ENCODE measurements at regions not wholly inside any gene's neighbourhood (a gene's known extent, or its start where the extent isn't known, plus 50 kb on each side); places are given as distances from the start of the nearest gene placed in this dataset.
"Not testable (repeated sequence)": the region's sequence is repeated elsewhere in the genome, so short reads cannot be mapped to it uniquely, and the experiment has no call there.

DNA sequence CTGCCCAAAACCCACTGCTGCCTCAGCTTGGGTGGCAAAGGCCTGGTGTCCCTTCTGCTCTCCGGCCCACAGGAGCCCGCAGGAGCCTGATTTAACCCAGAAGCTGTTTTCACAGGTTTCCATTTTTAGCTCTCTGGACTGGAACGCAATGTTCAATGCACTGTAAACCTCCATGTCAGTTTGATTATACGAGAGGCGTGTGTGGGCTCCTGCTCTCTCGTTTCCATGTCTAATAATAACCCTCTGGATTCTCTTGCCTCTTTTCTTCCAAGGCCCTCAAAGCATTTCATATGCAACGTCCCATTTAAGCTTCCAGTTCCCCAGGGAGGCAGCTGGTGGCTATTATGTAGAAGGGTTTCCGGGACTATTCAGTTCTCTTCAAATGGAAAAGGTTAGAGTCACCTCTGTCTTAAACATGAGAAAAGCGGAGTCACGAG is 161.1 kb downstream of the SUDS3 start:
- DNase-seq, result no peak

DNA sequence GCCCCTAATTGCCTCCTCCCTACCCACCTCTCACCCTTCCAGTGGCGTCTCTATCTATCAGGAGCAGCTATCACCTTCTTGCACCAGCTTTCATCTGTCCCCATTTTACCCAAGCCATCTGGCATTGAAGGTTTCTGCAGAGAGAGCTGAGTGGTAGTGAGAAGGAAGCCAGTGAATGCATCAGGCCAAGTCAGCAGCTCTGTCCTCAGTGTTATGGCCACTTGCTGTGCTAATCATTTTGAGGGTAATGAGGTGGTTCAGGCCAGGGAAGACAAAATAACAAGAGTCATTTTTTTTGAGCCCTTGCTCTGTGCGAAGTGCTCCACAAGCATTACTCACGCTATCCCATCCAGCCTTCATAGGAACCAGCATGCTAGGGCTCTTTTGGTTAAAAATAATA is 164.7 kb downstream of the SUDS3 start:
- DNase-seq, result no peak

GRCh38 chr12:118541934-118542333 is 165.6 kb downstream of the SUDS3 start:
- DNase-seq, result no peak

DNA sequence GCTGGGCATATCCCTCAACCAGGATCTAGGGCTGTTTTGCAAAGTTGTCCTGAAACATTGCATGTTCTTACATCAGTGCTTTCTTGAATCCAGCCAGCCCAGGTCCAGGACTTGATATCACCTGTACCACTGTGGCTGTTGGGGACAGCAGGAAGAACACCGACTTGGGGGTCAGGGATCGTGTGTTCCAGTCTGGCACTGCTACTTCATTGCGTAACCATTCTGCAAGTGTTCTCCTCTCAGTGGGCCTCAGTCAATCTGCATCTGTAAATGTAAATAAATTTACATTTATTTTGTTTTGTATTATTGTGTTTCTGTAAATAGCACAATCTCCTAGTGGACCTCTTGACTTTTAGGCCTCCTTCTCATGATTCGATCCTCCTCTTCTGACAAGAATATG is 167.3 kb downstream of the SUDS3 start:
- no peak for DNase-seq

DNA sequence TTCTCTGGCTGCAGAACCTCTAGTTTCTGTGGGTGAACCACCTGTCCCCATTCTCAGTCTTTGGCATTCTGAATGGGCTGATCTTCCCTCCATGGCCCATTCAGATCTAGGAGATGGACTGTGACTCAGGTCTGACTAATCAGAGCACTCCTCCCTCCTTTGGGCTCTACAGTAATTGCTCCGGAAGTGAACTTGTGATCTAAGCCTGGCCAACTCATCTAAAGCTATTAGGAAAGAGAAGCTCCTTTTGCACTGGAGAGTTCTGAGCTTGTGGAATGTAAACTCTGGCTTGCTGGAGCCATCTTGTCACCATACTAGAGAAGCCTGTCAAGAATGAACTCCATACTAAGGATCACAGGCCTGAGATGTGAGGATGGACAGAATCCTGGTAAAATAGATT is 168.2 kb downstream of the SUDS3 start:
- DNase-seq, result no peak

- DNase-seq, result not testable (repeated sequence)
Observed at GRCh38 chr12:118547606-118548005, 171.3 kb downstream of the SUDS3 start.

GRCh38 chr12:118548887-118549509 is 172.6 kb downstream of the SUDS3 start:
- no peak for DNase-seq

- no peak for DNase-seq
Observed at GRCh38 chr12:118549510-118549980, 173.2 kb downstream of the SUDS3 start.

DNA sequence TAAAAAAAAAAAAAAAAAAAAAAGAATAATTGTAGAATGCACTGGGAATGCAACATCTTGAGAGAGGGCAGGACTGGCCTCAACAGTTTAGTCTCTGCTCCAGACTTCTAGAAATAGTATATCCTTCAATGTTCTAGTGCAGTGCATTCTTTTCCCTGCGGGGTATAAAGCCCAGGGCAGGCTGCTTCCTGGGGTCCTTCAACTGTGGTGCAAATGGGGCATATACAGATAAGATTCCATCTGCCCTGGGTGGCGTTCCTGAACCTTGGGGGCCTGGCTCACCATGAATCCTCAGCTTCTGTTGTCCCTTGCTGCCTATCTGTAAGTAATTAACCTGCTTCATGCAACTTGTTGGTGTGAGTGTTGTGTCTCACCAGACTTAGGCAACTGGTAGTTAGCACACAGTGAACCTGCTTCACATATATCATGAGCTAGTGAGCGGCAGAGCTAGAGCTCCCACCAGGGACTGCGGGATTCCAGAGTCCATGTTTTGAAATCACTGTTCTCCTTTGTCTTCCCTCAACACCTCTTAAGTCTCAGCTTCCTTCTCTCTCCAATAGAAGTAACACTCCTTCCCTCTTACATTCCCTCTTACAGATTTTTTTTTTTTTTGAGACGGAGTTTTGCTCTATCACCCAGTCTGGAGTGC is 177.6 kb downstream of the SUDS3 start:
- no peak for DNase-seq

GRCh38 chr12:118558941-118559340 is 182.6 kb downstream of the SUDS3 start:
- DNase-seq, result no peak

DNA sequence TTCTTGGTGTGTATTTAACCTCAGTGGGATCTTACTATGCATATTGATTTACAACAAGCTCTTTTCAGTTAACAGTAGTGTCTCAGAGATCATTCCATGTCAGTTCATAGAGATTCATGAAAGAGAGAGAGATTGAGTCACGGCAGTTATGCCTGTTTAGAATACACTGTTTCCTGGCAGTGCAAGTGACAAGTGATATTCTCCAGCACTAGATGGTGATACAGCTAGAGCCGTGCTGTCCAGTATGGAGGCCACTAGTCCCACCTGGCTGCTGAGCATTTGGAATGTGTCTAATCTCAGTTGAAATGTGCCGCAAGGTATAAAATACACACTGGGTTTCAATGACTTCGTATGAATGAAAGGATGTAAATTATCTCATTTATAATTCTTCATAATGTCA is 184.4 kb downstream of the SUDS3 start:
- no peak for DNase-seq

DNA sequence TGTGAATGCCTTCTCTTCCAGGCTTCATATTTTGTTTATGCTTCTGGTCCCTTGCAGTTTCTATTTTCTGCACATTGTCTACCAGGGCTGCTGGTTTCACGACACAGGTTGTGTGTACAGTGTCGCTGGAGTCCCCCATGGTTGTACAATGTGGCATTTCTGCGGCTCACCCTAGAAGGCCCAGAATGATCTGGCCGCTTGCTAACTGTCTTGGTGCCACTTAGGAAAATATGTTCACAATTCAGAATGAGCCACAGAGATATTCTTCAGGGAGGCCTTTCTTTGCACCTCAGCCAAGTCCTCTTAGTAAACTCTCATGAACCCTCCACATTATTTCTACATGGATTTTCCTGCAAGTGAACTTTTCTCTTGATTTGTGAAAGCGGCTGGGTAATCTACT is 195.4 kb downstream of the SUDS3 start:
- no peak for DNase-seq

- no peak for DNase-seq
Observed at GRCh38 chr12:118574288-118574687, 197.9 kb downstream of the SUDS3 start.

GRCh38 chr12:118575730-118576129 is 199.4 kb downstream of the SUDS3 start:
- no peak for DNase-seq

- no peak for DNase-seq
Observed at GRCh38 chr12:118581371-118581770, 205.0 kb downstream of the SUDS3 start.

DNA sequence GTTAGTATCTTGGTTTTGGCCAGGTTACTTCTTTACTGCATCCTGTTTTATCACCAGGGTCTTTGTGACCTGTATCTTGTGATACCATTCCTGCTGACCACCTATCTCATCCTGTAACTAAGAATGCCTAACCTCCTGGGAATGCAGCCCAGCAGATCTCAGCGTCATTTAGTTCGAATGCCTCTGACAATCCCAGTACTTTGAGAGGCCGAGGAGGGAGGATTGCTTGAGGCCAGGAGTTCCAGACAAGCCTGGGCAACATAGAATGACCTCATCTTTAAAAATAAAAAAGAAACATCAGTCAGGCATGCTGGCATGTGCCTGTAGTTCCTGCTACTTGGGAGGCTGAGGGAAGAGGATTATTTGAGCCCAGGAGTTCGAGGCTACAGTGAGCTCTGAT is 206.5 kb downstream of the SUDS3 start:
- DNase-seq, result no peak

DNA sequence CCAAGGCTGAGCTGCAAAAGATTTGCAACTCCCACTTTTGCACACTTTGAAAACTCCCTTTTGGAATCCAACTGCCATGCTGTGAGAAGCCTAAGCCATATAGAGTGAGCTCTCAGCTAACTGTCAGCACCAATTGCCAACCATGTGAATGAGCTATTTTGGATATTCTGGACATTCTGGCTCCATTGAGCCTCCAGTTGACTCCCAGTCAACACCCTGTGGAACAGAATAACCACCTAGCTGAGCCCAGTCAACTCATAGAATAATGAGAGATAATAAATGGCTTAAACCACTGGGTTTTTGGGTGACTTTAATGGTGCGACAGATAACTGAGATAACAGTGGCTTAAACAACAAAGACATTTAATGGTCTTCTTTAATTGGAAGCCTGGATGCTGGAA is 210.1 kb downstream of the SUDS3 start:
- DNase-seq, result no peak

DNA sequence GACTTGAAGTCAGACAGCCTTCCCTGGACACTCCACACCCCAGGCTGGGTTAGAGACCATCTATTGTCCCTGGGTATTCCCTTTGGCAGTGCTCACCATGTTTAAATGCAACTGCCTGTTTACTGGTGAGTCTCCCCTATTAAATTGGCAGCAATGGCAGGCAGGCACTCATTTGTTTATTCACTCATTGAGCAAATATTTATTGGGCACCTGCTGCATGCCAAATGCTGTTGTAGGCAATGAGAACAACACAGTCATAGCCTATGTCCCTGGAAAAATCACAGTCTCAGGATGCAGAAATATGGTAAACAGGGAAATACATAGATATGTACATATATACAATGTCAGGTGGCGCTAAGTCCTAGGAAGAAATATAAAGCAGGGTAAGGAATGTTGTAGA is 212.8 kb downstream of the SUDS3 start:
- DNase-seq, result no peak

GRCh38 chr12:118590406-118591150 is 214.2 kb downstream of the SUDS3 start:
- no peak for DNase-seq

DNA sequence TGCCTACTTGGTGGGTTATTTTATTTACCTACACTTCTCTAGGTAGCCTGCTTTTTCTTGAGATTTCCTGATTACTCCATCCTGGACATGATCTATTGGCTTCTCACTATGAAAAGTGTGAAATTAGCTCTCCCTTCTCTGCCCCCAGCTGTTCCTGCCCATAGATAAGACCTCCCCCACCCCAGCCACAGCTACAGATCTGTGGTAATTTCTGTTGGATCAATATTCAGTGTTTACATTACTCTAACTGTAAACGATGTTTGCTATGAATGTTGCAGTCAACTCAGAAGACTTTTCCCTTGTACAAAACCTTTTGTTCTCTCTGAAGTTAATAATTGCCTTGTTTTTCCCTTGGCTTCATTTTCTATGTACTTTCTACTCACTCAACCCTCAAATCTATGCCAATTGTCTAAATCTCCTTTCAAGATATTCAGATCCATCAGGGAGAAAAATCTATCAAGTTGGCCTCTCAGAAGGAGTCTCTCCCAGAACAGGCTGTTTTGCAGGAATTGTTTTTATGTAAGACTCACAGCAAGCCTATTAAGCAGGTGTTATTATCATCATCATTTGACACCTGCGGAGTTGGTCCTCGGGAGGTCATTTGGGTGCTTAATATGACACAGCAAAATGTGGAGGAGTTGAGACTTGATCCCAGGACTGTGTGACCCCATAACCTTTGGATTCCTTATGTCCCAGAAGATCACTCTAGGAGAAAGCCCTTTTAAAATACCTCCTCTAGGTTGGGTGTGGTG is 227.4 kb downstream of the SUDS3 start:
- DNase-seq, result no peak

- DNase-seq, result no peak
Observed at GRCh38 chr12:118606690-118607089, 230.3 kb downstream of the SUDS3 start.

DNA sequence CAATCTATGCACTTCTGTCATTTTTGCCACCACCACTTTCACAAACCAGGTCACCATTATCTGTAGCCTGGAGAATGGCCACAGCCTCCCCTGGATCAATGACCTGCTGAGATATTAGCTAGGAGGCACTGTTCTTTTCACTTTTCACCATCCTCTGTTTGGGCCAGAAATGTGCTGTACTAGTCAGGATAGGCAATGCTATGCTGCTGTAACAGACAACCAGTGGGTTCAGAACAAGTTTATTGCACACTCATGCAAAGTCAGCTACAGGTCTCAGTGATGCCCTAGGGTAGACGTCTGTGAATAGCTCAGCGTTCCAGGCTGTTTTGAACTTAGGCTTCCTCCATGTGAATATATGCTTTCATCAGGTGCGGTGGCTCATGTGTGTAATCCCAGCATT is 231.5 kb downstream of the SUDS3 start:
- DNase-seq, result no peak

Data from skin of body (tissue), 1 donor.